GM10248 (cell line): ENCODE measurements at regions not wholly inside any gene's neighbourhood (a gene's known extent, or its start where the extent isn't known, plus 50 kb on each side); places are given as distances from the start of the nearest gene placed in this dataset.

Source experiments
- CTCF ChIA-PET: fragments of 300-600 bp; sonication (Branson Sonifier 250); formaldehyde crosslinking; extraction: SDS; loops from one replicate; lab custom pipeline; 2021; ENCODE audit warnings: antibody characterized with exemption; lab: Yijun Ruan, JAX
- POLR2A ChIA-PET: fragments of 350-650 bp; sonication (Branson Sonifier 250); formaldehyde crosslinking; extraction: SDS; loops from one replicate; lab custom pipeline; 2020; ENCODE audit warnings: antibody characterized with exemption; lab: Yijun Ruan, JAX
- DNase-seq: peaks from one replicate; pipeline ENCODE4 v3.0.0; 2012; ENCODE audit errors: extremely low spot score
- CTCF ChIP-seq: IDR thresholded peaks from 2 replicates; pipeline ENCODE4 v1.5.1; 2012; ENCODE audit warnings: mild to moderate bottlenecking, low read depth; ENCODE audit errors: extremely low read depth, missing control alignments, control extremely low read depth

GRCh38 chr2:186433777-186434432 lies 52.2 kb upstream of the ZC3H15 start:
- CTCF ChIA-PET = interaction anchor here (1.8 kb wide), 1 partner anchor 24 kb away, joined by 4 read pairs; no protein-coding TSS in a partner anchor

More at GRCh38 chr2:186433777-186434432, 52.2 kb upstream of the ZC3H15 start:
- DNase-seq = no peak
- TF ChIP-seq CTCF = no peak
- POLR2A ChIA-PET = no interaction called here
